HG03139 (cell line): ENCODE measurements at regions not wholly inside any gene's neighbourhood (a gene's known extent, or its start where the extent isn't known, plus 50 kb on each side); places are given as distances from the start of the nearest gene placed in this dataset.
"Not testable (repeated sequence)": the region's sequence is repeated elsewhere in the genome, so short reads cannot be mapped to it uniquely, and the experiment has no call there.

Experiments used
- ATAC-seq: cut with Tn5 transposase; IDR thresholded peaks from one replicate; pipeline ENCODE4 v1.9.1; 2021; ENCODE audit not compliant: unreplicated experiment

DNA sequence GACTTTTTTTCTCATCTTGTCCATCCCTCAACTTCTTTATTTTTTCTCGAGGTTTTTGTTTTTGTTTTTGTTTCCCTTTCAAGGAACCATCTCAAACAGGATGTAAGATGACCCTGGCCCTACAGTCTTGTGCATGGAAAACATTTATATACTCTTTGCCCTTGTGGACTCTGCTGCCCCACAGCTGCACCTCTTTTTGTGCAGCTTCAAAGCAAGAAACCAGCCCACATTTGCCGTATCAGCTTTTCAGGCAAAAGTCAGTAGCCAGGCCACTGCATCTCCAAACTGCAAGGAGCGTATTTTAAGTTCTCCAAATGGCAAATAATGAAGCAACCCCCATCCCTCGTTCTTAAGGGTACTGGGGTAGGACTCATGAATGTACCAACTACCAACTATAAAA is 756.5 kb downstream of the C4orf33 start:
- no peak for ATAC-seq

DNA sequence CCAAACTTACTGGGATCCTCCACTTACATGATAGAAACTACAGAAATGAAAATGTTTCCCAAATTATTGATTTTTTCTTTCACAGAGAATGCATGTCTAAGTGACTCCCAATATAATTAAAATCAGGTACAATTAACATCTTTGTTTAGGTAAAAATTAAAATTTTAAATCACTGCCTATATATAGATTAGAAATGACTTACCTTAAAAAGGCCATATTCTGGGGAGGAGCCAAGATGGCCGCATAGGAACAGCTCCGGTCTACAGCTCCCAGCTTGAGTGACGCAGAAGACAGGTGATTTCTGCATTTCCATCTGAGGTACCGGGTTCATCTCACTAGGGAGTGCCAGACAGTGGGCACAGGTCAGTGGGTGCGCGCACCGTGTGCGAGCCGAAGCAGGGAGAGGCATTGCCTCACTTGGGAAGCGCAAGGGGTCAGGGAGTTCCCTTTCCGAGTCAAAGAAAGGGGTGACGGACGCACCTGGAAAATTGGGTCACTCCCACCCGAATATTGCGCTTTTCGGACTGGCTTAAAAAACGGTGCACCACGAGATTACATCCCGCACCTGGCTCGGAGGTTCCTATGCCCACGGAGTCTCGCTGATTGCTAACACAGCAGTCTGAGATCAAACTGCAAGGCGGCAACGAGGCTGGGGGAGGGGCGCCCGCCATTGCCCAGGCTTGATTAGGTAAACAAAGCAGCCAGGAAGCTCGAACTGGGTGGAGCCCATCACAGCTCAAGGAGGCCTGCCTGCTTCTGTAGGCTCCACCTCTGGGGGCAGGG is 757.9 kb downstream of the C4orf33 start:
- not testable (repeated sequence) for ATAC-seq

DNA sequence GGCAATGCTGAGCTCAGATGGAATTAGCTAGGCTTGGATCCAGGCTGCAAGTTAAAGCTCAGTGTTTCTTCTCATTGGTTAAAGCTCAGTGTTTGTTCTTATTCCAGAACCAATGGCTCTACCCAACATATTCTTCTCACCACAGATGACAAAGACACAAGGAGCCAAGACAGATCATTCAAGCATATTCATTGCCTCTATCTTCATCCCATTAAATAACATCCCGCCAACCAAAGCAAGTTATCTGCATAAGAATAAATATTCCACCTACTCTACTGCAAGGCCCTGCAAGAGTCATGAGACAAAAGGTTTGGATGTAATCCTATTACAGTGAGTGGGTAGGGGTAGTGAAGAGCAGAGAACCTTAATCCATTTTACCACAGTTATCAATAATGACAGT is 766.5 kb downstream of the C4orf33 start:
- no peak for ATAC-seq

DNA sequence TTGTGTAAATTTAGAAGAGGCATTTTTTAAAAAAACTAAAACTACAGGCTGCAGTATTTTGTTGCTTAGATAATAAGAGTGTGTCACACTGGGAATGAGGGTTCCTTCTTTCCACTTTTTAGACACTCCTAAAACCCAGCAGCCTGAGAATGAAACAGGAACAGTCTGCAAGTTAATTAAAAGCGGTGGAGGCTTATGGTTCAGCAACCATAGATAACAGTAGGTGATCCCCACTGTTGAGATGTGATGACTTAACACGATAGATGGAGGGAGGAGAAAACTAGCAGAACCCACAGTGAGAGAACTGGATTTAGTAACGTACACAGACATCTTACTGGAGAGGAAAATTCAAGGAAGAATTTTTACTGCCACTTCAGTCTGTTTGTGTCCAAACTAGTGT is 767.3 kb downstream of the C4orf33 start:
- no peak for ATAC-seq

DNA sequence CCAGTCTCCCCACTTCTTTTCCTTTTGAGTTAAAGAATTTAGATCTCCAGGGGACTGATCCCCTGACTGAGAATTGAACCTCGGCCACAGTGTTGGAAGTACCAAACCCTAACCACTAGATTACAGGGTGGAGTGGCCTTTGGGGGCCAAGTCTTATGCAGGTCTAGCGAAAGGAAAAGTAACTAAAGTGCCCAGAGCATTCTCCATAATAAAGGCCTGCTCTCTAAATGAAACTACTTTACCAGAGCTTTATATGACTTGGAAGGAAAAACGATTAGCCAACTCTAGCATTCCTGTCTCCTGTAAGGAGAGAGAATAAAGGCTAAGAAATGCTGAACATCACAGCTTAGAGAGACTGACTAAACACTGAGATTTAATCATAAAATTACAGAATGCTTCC is 788.0 kb downstream of the C4orf33 start:
- ATAC-seq, result no peak

DNA sequence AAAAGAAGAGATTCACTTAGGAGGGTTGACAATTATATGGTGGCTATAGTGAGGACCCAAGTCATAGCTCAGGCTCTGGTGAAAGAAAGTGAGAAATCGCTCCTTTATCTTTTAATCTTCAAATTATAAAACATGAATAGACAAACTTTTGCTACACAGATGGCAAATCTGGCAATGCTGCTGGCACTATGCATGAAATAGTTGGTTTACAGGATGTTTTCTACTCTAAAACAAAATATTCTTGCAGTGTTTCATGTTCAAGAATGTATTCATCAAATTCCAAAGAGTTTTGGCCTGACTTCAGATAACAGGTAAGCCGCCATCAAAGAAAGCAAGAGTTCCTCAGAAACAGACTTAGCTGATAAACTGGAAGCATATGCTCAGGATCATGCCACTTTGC is 801.2 kb downstream of the C4orf33 start:
- no peak for ATAC-seq

DNA sequence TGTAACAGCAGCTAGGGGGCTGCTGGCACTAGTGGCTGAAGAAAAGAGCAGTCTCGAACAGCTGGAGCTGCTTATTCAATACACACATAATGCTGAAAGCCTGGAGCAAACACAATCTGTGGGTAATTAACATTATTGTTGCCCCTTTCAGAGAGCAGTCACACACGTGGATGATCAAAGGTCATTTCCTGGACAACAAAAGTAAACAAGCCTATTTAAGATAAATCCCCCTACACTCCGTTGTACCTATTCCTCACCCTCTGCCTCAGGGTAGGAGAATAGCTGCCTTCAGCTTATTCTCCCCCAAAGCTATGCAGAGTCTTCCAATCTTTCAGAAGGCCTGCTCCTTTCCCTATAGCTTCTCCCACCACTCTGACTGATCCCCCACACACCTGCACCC is 803.9 kb downstream of the C4orf33 start:
- no peak for ATAC-seq

DNA sequence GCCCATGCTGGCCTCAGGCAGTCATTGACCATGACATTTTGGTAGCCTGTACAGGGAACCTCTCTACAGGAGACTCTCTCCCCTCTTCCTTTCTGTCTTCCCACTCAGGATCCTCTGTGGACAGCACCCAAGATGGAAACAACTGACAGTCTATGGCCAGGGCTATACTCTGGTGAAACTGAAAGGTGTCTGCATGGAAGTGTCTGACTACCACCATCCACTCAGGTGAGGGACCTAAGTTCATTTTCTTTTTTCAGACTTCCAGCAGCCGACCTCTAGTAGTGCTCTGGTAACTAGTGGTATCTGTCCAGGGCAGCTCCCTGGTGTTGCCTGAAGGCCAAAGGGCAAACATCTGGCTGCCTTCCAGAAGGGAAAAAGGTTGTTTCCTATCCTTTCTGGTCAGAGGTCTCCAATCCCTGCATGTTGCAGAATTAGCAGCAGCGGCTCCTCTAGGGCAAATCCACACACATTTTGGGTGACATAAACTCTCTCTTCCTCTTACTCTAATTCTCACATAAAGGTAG is 804.5 kb downstream of the C4orf33 start:
- no peak for ATAC-seq

DNA sequence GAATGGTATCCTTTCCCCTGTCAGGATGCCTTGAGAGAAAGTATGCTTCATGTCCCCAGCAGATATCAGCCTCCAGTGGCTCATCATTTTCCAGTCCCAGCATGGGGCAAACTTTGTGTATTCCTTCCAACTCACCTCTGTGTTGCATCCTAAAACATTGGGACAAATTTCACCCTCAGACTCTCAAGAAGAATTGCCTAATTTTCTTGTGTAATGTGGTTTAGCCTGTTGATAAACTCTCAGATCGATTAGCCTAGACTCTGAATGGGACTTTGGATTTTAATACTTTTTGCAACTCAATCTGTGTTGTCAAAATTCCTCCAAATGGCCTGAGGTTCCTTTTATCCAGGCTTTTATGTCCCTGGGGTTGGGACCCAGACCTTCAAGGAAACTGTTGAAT is 805.3 kb downstream of the C4orf33 start:
- ATAC-seq, result no peak

DNA sequence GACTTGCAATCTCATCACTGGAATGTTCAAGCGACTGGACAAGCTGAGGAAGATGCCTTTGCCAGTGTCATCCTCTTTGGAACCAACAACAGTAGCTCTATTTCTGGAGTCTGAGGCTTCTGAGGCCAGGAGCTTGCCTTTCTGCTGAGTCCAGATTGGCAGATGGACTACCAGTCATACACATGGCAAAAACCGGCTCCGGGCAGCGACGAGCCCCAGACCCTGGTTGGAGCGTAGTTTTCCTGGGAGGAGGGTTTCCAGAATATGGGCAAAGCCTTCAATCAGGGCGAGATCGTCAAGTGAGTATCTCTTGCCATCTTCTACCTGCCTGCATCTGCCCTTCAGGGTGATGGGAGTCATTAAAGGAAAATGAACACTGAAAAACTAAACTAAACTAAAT is 807.9 kb downstream of the C4orf33 start:
- ATAC-seq, result no peak

DNA sequence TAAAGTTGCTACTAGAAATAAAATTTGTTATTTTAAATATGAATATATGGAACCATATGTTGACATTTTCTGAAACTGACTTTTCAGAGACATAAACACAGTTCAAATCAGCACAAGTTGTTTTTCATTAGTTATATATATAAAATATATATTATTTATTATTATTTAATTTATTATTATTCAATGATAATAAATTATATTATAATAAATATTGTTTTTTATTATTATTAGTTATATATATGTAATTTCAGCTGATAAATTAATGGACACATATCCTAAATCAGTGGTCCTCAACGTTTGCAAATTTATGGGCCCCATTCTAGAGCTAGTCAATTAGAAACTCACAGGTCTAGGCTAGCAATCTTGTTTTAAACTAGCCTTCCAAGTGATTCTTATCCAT is 809.3 kb downstream of the C4orf33 start:
- ATAC-seq, result no peak

DNA sequence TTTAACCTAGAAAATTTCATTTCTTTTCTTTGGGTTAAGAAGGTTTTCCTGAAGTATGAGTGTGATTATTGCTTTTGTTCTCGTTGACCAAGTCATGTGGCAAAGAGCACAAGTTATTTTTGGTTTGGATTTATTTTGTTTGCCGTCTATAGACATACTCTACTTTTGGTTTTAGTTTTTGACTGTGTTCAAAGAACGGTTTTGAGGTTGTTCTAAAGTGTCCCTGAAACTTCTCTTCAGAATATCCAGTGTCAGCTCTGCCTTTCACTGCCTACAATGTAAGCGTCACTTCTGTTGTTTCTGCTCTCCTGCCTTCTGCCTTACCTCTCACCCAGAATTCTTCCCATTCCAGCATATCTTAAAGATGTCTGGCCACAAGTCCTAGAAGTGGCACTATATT is 812.2 kb downstream of the C4orf33 start:
- no peak for ATAC-seq

DNA sequence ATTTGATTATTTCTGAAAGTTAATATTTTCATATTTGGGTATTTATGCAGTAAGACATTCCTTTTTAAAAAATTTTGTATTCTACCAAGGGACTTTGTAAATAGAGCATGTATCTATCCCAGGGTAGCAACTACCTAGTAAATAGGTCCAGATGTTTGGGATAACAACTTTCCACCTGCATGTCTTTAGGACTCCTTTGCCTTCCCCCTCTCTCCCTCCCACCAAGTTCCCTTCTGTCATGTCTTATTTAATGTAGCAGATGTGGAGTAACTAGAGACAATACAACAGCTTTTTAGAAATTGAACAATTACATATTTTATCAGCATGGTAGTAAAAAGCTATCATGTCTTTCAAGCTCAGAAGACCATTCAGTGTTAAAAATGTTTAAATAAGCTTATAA is 821.0 kb downstream of the C4orf33 start:
- no peak for ATAC-seq

DNA sequence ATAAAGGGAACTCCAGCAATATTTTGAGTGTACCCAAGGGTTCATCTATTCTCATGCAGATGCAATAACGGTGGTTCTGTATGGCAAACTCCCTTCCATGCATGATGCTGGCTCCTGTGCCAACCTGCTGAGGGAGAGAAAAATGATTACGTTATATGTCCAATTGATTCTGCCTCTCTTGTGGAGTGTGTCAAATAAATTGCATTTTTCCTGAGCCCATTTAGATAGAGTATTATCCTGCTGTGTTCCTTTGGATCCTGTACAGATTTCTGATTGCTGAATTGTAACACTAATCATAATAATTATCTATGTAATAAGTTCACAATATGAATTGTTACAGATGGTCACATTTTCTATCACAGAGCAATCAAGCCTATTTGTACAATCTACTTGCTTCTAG is 821.7 kb downstream of the C4orf33 start:
- no peak for ATAC-seq

DNA sequence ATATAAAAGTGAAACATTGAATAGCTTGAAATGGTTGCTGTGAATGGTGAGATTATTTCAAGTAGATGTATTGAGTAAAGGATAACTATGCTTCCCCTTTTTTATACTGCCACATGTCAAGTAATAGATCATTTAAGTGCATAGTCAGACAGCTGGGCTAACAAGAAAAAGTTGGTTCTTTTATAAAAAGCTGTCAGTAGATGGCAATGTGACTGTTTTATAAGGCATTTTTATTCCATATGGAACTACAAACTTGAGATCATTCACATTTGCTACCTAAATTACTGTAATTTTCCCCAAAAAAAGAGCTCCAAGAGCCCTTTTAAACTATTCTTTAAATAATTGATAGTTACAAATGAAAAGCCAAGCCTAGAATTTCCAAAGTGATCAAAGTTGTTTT is 831.0 kb downstream of the C4orf33 start:
- no peak for ATAC-seq

DNA sequence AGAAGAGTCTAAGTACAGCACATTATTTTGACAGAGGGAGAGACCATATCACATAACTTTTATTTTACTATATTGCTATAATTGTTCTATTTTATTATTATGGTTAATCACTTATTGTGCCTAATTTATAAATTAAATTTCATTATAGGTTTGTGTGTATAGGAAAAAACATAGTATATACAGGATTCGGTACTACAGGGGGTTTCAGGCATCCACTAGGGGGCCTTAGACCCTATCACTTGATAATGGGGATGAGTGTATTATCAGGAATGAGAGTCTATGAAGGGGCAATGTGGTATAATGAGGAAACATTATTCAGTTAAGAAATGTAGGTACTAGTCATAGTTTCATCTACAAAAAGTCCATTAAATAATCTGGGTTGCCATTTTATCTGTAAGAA is 833.1 kb downstream of the C4orf33 start:
- no peak for ATAC-seq

DNA sequence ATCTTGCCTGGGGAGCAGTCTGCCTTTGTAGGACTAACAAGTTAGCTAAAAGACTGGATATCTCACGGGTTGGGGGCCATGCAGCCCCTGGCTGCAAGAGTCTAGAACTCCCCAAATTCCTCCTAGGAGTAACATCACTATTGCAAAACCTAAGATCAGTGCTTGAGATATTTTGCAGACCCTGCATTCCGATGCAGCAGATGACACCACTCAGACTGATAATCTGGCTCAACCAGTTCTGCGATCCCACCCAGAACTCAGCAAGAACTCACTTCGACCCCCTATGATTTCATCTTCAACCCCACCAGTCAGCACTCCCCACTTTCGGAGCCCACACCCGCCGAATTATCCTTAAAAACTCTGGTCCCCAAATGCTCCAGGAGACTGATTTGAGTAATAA is 834.0 kb downstream of the C4orf33 start:
- no peak for ATAC-seq

DNA sequence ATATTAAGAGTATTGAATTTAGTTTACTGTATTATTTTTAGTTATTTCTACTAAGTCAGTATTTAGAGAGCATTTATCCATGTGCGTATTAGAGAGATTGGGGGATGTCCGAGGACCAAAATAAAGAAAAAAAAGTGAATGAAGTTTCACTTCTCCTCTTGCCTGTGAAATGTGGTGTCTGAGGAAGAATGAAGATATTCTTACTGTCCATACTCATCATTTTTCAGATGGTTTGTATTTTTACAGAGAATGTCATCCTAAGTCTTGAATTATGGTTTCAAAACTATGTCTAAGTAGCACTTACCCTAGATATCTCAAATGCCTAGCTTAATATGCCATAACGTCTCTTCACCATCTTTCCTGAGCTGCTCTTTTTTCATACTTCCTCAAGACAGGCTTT is 854.3 kb downstream of the C4orf33 start:
- no peak for ATAC-seq

DNA sequence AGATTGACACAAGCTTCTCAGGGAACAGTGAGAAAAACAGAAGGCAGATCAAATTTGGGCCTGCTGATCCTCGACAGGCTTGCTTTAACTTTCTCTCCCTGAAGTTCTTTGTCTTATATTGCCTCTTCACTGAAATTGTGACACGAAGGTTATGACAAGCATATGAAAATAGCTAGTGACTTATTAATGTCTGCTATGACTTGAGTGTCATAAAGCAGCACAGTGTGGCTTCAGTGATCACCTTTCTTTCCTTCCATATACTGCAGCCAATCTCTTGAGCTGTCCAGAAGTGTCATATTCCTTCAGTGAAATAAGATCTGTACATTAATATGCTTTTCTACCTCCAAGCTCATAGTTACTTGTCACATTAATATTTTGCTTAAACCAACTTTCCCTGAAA is 870.2 kb downstream of the C4orf33 start:
- ATAC-seq, result no peak

DNA sequence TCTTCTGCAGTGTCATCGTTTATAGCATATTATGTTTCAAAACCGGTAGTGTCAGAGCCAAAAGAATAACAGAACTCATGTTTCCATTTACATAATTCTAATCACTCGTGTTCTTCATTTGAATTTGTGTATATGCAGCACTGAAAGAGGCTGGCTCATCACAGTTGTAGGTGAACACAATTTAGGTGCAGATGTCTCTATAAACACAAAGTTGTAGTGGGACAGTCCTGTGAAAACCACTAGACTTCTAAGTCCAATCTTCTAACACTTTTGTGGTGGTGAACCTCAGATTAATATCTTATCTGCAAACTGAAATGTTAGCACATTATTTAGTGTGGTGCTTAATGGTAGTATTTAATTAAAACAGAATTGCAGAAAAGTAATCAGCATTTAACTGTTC is 872.4 kb downstream of the C4orf33 start:
- ATAC-seq, result no peak

DNA sequence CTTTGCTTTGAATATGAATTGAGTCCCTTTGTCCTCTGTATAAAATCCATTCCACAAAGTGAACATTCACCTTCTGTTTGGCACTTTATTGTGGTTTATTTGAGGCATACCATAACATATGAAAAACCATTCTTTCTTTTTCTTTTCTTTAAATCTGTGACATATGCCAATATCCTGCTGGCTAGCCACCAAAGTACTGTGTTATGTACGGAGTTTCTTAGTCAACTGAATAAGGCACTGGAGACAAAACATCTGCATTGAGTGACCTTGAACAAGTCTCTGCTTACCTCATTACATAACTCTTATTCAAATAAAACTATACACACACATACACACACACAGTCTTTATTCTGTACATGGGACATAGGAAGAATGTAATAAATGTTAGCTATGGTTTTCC is 872.8 kb downstream of the C4orf33 start:
- no peak for ATAC-seq

DNA sequence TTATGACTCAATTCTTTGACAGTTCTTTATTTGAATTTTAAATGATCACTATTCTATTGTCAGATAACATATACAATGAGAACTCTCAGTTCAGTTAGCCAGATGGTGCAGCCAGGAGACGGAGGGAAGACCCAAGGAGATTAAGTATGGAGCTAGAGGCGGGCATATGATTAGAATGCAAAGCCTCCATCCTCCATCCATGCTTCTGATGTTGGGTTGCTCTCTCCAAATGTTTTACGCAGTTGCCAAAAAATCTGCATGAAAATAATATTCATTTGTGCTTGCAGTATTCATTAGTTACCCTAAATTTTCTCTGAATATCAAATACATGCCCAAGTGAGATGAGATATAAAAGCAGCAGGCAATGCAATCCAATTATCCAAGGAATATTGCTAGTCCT is 874.8 kb downstream of the C4orf33 start:
- no peak for ATAC-seq

DNA sequence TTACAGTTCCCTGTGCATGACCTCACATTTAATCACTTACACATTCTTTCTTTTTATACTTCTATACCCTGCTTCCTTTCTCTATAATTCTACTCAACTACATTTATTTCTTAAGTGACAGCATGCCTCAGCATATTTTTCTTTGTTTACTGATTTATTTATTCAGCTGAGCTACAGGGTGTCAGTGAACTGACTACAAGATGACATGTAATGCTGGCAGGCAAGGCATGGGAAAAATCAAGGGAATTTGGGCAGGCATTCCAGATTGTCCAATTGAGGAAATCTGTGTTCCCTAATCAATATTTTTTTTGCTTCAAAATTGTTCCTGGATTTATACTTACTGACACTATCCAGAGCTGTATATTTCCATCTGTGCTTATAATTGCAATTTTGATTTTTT is 875.5 kb downstream of the C4orf33 start:
- ATAC-seq, result no peak
